ENCODE measurements at regions not wholly inside any gene's neighbourhood (a gene's known extent, or its start where the extent isn't known, plus 50 kb on each side); places are given as distances from the start of the nearest gene placed in this dataset.

DNA sequence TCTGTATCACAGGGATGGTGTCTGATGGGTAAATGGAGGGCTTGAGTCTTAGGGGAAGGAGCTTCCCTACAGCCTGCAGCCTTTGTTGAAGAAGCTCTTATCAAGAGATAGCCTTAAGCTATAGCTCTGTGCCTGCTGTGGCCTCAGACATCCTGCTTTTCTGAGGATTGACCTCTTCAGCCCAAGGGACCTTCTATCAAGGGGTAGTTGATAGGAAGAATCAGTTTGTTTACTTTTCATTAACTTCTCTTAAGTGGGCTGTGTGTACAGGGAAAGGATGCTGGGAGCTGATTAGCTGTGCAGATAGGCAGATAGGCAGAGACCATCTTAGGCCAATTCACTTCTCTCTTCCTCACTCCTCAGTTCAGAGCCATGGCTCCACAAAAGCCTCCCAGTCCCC is 151.8 kb upstream of the CADM1 start:
- peaks cover 0 to 10% of the 10 kb centered on the region in 2 experiments; a peak in 2 of 4 replicates for H3K4me1 ChIP-seq (ENCODE audit: control insufficient read depth in 1 of 2, insufficient read depth in 2 of 2, low read depth in 1 of 2, low read length in 1 of 2)
- no peak overlapping the region for H3K9ac ChIP-seq
- H3K9me2 ChIP-seq = no peaks in the 10 kb centered on the region
- H3F3A ChIP-seq (replicated peaks; ENCODE audit: insufficient read depth) = no peaks in the 10 kb centered on the region
- H3K79me2 ChIP-seq (ENCODE audit: insufficient read depth) = no peaks in the 10 kb centered on the region
- no peak overlapping the region for H2AFZ ChIP-seq (ENCODE audit: low read depth)
- ChIA-PET CTCF (interaction anchor here (0.6 to 1.2 kb wide), 2 partner anchors 545 to 985 kb away, joined by 3 read pairs; no protein-coding TSS in a partner anchor), POLR2A (no interaction called here)
- H3K4me3 ChIP-seq (ENCODE audit: low read depth in 2 of 2, low read length in 1 of 2) = no peak overlapping the region
- no peak overlapping the region for H3K27ac ChIP-seq (ENCODE audit: low read depth in 2 of 2, low read length in 1 of 2)
- H4K20me1 ChIP-seq (ENCODE audit: insufficient read depth) = no peaks in the 10 kb centered on the region
- no peak overlapping the region for H3K4me2 ChIP-seq
- no peak for TF ChIP-seq FOXJ3 (CRISPR knock-in tag; IDR thresholded peaks at IDR 0.05)
- TF ChIP-seq USF1 (IDR thresholded peaks at IDR 0.05; ENCODE audit: borderline replicate concordance, low read depth) = no peak
- TF ChIP-seq RXRA (IDR thresholded peaks at IDR 0.05; ENCODE audit: borderline replicate concordance, low read depth) = no peak
- TF ChIP-seq, protein P1, sequence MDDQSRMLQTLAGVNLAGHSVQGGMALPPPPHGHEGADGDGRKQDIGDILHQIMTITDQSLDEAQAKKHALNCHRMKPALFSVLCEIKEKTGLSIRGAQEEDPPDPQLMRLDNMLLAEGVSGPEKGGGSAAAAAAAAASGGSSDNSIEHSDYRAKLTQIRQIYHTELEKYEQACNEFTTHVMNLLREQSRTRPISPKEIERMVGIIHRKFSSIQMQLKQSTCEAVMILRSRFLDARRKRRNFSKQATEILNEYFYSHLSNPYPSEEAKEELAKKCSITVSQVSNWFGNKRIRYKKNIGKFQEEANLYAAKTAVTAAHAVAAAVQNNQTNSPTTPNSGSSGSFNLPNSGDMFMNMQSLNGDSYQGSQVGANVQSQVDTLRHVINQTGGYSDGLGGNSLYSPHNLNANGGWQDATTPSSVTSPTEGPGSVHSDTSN (IDR thresholded peaks at IDR 0.05) = no peak
- TF ChIP-seq FOXM1 (IDR thresholded peaks at IDR 0.05; ENCODE audit: low read depth) = no peak
- no peak for TF ChIP-seq JUND (IDR thresholded peaks at IDR 0.05)
- TF ChIP-seq EZH2phosphoT487 (IDR thresholded peaks at IDR 0.05; ENCODE audit: borderline replicate concordance, low read depth) = no peak
- no peak for TF ChIP-seq TEAD4 (IDR thresholded peaks at IDR 0.05; ENCODE audit: borderline replicate concordance, insufficient read depth)
- no peak for TF ChIP-seq YY1 (IDR thresholded peaks at IDR 0.05; ENCODE audit: low read depth)
- TF ChIP-seq, protein P2, sequence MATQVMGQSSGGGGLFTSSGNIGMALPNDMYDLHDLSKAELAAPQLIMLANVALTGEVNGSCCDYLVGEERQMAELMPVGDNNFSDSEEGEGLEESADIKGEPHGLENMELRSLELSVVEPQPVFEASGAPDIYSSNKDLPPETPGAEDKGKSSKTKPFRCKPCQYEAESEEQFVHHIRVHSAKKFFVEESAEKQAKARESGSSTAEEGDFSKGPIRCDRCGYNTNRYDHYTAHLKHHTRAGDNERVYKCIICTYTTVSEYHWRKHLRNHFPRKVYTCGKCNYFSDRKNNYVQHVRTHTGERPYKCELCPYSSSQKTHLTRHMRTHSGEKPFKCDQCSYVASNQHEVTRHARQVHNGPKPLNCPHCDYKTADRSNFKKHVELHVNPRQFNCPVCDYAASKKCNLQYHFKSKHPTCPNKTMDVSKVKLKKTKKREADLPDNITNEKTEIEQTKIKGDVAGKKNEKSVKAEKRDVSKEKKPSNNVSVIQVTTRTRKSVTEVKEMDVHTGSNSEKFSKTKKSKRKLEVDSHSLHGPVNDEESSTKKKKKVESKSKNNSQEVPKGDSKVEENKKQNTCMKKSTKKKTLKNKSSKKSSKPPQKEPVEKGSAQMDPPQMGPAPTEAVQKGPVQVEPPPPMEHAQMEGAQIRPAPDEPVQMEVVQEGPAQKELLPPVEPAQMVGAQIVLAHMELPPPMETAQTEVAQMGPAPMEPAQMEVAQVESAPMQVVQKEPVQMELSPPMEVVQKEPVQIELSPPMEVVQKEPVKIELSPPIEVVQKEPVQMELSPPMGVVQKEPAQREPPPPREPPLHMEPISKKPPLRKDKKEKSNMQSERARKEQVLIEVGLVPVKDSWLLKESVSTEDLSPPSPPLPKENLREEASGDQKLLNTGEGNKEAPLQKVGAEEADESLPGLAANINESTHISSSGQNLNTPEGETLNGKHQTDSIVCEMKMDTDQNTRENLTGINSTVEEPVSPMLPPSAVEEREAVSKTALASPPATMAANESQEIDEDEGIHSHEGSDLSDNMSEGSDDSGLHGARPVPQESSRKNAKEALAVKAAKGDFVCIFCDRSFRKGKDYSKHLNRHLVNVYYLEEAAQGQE (IDR thresholded peaks at IDR 0.05; ENCODE audit: low read depth, low read length) = no peak
- TF ChIP-seq USF2 (IDR thresholded peaks at IDR 0.05; ENCODE audit: borderline replicate concordance, low read depth, low read length) = no peak
- TF ChIP-seq NFIC (IDR thresholded peaks at IDR 0.05; ENCODE audit: borderline replicate concordance) = no peak
- TF ChIP-seq, protein P3, sequence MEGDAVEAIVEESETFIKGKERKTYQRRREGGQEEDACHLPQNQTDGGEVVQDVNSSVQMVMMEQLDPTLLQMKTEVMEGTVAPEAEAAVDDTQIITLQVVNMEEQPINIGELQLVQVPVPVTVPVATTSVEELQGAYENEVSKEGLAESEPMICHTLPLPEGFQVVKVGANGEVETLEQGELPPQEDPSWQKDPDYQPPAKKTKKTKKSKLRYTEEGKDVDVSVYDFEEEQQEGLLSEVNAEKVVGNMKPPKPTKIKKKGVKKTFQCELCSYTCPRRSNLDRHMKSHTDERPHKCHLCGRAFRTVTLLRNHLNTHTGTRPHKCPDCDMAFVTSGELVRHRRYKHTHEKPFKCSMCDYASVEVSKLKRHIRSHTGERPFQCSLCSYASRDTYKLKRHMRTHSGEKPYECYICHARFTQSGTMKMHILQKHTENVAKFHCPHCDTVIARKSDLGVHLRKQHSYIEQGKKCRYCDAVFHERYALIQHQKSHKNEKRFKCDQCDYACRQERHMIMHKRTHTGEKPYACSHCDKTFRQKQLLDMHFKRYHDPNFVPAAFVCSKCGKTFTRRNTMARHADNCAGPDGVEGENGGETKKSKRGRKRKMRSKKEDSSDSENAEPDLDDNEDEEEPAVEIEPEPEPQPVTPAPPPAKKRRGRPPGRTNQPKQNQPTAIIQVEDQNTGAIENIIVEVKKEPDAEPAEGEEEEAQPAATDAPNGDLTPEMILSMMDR (IDR thresholded peaks at IDR 0.05) = no peak
- no peak for TF ChIP-seq ELF1 (IDR thresholded peaks at IDR 0.05)
- TF ChIP-seq RAD21 (IDR thresholded peaks at IDR 0.05; ENCODE audit: low read length) = no peak
- H3K9me3 ChIP-seq = no peaks in the 10 kb centered on the region
- no peaks in the 10 kb centered on the region for H3K27me3 ChIP-seq (ENCODE audit: insufficient read depth)
- no peak for DNase-seq
- H3K36me3 ChIP-seq (replicated peaks in 1 of 2; ENCODE audit: control insufficient read depth in 1 of 2, insufficient read depth in 2 of 2, low read length in 1 of 2) = no peaks in the 10 kb centered on the region

Data from SK-N-SH (cell line).